Muscle layer of colon (tissue), 2 donors: ENCODE measurements at regions not wholly inside any gene's neighbourhood (a gene's known extent, or its start where the extent isn't known, plus 50 kb on each side); places are given as distances from the start of the nearest gene placed in this dataset.
"Not testable (repeated sequence)": the region's sequence is repeated elsewhere in the genome, so short reads cannot be mapped to it uniquely, and the experiment has no call there.

Experiments used
- H3K27ac ChIP-seq: one replicate; pipeline ENCODE4 v1.7.0; 2013; ENCODE audit warnings: low read depth, mild to moderate bottlenecking, low read length, moderate library complexity
- H3K27me3 ChIP-seq, 2 donors: one replicate each; pipeline ENCODE4 v1.7.0; 2013; ENCODE audit warnings: low read length in 2 of 2, mild to moderate bottlenecking in 2 of 2; ENCODE audit not compliant: insufficient read depth in 2 of 2, control insufficient read depth in 1 of 2
- H3K36me3 ChIP-seq: one replicate; pipeline ENCODE4 v1.7.0; 2013; ENCODE audit warnings: mild to moderate bottlenecking, low read length; ENCODE audit not compliant: insufficient read depth
- H3K4me1 ChIP-seq: one replicate; pipeline ENCODE4 v1.7.0; 2013; ENCODE audit warnings: mild to moderate bottlenecking, low read length; ENCODE audit not compliant: insufficient read depth
- H3K4me3 ChIP-seq, 2 donors: one replicate each; pipeline ENCODE4 v1.7.0; 2013; ENCODE audit warnings: low read length in 2 of 2, low read depth in 1 of 2, mild to moderate bottlenecking in 1 of 2, moderate library complexity in 1 of 2
- H3K9ac ChIP-seq: one replicate; pipeline ENCODE4 v1.7.0; 2013; ENCODE audit warnings: low read length
- H3K9me3 ChIP-seq: one replicate; pipeline ENCODE4 v1.7.0; 2013; ENCODE audit warnings: mild to moderate bottlenecking, low read length
- donor health status: abdominal sarcoma.
- donor health status: Adenocarcinoma of cecum.

DNA sequence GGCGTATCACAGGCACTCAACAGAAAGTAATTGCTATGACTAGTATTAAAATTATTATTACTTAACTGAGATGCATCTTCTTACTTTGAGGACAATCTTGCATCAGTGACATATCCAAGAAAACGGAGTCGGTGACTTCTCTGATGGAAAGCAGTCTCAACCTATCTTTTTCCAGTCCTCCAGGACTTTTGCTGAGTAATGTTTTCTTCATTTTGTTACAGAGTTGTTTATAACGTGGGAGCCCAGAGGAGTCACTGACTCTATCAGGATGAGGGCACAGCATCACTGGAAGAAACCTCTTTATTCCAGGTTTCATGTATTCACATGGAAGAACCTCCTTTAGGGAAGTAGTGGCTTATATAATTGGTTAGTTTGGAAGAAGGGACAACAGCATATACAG, 51.5 kb upstream of the MELK start:
- no peaks in the 10 kb centered on the region for H3K36me3 ChIP-seq
- no peak overlapping the region for H3K9ac ChIP-seq
- no peaks in the 10 kb centered on the region for H3K9me3 ChIP-seq
- no peaks in the 10 kb centered on the region for H3K4me1 ChIP-seq
- no peak overlapping the region for H3K4me3 ChIP-seq
- H3K27me3 ChIP-seq: no peaks in the 10 kb centered on the region
- H3K27ac ChIP-seq: no peak overlapping the region

DNA sequence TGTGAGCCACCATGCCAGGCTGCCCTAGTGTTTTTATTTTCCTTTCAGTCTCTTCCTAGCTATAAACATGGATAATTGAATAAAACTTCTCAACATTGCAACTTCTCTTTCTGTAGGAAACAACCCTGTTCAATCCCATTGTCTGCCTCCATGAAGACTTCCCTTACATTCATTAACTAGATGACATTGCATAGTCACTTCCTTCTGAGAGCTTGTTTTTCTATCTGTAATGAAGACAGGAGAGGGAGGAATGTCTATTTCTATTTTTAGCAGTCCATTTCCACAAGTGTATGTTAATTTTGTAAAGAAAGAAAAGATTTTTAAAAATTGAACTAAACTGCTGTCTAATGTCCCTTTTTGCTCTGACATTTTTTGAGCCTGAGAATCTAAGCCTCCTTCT, 55.6 kb upstream of the MELK start:
- no peak overlapping the region for H3K27ac ChIP-seq
- H3K9ac ChIP-seq: no peak overlapping the region
- H3K4me3 ChIP-seq: no peak overlapping the region
- H3K4me1 ChIP-seq: no peaks in the 10 kb centered on the region
- no peaks in the 10 kb centered on the region for H3K9me3 ChIP-seq
- H3K36me3 ChIP-seq: no peaks in the 10 kb centered on the region
- no peaks in the 10 kb centered on the region for H3K27me3 ChIP-seq

DNA sequence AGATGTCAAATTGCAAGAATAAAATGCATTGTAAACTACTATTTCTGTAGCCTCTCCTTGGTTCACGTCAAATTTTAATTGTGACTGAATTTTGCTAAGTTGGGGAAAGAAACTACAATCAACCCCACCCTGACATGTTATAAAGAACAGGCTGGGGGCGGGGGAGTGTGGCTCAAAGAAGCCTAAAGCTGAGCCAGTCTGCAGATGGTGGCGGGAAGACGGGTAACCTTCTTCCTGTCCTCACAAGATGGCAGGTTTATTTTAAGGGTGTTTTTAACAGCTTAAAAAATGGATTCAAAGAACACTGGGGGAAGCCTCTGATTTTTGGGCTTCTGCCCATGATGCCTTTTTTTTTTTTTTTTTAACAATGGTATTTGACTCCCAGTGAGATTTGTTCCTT, 68.5 kb upstream of the MELK start:
- no peak overlapping the region for H3K27ac ChIP-seq

DNA sequence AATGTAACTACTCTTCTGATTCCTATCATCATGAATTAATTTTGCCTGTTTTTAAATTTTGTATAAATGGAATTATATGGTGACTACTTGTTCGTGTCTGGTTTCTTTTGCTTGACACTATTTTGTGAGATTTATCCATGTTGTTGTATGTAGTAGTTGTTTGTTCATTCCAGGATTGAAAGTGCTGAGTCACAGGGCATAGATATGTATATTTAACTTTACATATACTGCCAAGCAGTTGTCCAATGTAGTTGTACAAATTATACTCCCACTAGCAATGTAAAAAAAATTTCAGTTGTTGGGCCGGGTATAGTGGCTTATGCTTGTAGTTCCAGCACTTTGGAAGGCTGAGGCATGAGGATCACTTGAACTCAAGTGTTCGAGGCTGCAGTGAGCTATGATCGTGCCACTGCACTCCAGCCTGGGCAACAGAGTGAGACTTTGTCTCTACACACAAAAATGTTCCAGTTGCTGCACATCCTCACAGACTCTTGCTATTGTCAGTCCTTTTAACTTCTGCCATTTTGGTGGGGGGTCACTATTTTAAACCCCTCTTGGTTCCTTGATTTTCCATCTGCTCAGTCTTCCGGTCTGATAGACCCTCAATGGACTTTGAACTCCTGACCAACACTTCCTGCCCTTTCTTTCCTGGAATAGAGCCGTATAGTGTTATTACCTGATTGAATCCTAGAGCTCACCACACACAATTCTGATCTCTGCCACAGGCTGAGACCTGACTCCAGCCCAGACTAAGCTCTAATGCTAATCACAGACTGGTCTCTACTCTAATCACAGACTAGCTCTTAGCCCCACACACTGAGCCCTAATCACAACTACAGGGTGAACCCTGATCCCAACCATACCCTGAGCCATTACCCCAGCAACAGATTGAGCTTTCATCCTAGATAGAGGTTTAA, 69.3 kb upstream of the MELK start:
- H3K9ac ChIP-seq: no peak overlapping the region
- H3K27ac ChIP-seq: no peak overlapping the region
- H3K27me3 ChIP-seq: no peaks in the 10 kb centered on the region
- H3K4me3 ChIP-seq: no peak overlapping the region
- no peaks in the 10 kb centered on the region for H3K36me3 ChIP-seq
- no peaks in the 10 kb centered on the region for H3K4me1 ChIP-seq
- no peaks in the 10 kb centered on the region for H3K9me3 ChIP-seq

More for the DNA sequence above, 68.5 kb upstream of the MELK start:
- no peaks in the 10 kb centered on the region for H3K27me3 ChIP-seq
- H3K36me3 ChIP-seq: no peaks in the 10 kb centered on the region
- no peaks in the 10 kb centered on the region for H3K4me1 ChIP-seq
- H3K4me3 ChIP-seq: no peak overlapping the region
- no peak overlapping the region for H3K9ac ChIP-seq
- no peaks in the 10 kb centered on the region for H3K9me3 ChIP-seq

DNA sequence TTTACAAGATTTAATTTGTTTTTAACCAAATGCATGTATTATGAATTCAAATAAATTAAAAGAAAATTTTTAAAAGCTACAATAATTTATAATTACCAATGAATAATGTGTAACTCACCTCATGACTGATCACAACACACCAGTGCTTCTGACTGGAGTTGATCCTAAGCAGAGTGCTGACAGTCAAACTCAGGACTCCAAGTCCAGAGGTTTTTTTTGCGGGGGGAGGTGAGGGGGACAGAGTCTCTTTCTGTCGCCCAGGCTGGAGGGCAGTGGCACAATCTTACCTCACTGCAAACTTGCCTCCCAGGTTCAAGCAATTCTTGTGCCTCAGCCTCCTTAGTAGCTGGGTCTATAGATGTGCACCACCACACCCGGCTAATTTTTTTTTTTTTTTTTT, 71.0 kb upstream of the MELK start:
- no peaks in the 10 kb centered on the region for H3K9me3 ChIP-seq
- H3K9ac ChIP-seq: no peak overlapping the region
- H3K4me3 ChIP-seq: no peak overlapping the region

DNA sequence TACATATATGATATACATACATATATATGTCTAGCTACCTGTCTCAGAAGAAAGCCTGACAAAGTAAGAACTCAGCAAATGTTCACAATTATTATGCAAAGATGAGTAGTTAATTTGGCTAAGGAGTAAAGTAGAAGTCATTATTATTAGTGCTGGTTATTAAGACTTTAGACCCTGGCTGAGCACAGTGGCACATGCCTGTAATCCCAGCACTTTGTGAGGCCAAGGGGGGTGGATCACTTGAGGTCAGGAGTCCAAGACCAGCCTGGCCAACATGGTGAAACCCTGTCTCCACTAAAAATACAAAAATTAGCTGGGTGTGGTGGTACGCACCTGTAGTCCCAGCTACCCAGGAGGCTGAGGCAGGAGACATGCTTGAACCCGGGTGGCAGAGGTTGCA, 71.8 kb upstream of the MELK start:
- not testable (repeated sequence) for H3K36me3 ChIP-seq, H3K27ac ChIP-seq, H3K4me3 ChIP-seq, H3K4me1 ChIP-seq, H3K27me3 ChIP-seq, H3K9ac ChIP-seq, H3K9me3 ChIP-seq

More for the DNA sequence above, 71.0 kb upstream of the MELK start:
- no peaks in the 10 kb centered on the region for H3K27me3 ChIP-seq
- H3K4me1 ChIP-seq: no peaks in the 10 kb centered on the region
- H3K27ac ChIP-seq: no peak overlapping the region
- H3K36me3 ChIP-seq: no peaks in the 10 kb centered on the region

DNA sequence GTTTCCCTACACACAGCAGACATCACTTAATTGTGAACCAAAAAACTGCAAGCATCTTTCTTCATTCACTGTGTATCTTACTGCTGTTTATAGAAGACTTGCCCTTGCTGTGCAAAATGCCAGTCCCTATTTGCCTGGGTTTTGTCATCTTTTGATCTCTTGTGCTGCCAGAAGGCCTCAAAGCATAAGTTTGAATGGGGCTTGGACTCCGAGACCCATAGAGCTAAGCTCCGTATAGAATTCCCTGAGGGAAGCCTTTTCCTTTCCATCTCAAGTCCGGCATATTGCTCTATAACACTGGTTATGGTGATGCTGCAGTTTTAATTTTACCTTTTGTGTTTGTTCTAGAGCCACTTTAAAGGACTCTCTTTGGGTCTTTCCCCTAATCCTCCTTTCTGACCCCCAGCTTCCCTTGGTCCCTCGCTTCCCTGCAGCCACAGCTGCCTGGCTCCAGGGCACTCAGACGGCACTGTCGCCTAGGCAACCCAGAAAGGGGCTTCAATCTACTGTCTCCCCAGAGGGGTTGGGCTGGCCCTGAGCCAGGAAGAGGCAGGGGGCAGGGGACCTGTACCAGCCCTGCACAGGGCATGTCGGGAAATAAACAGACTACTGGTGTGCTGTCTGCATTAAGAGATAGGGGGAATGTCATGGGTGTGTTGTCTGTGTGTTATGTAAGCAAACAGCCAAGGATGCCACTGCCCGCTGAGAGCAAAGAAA, 73.4 kb upstream of the MELK start:
- Histone ChIP-seq H3K27me3 (no peaks in the 10 kb centered on the region), H3K4me1 (no peaks in the 10 kb centered on the region), H3K27ac (no peak overlapping the region), H3K36me3 (no peaks in the 10 kb centered on the region), H3K4me3 (no peak overlapping the region), H3K9ac (no peak overlapping the region), H3K9me3 (no peaks in the 10 kb centered on the region)

DNA sequence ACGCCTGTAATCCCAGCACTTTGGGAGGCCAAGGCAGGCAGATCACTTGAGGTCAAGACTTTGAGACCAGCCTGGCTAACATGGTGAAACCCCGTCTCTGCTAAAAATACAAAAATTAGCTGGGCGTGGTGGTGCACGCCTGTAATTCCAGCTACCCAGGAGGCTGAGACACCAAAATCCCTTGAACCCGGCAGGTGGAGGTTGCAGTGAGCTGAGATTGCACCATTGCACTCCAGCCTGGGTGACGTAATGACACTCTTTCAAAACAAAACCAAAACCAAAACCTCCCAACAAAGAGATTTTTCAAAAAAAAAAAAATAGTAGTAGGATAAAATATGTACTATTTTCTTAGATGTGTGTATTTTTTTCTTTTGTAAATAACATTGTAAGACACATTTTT, 79.1 kb upstream of the MELK start:
- H3K4me1 ChIP-seq, H3K9ac ChIP-seq, H3K27ac ChIP-seq, H3K4me3 ChIP-seq, H3K9me3 ChIP-seq, H3K27me3 ChIP-seq, H3K36me3 ChIP-seq: not testable (repeated sequence)

DNA sequence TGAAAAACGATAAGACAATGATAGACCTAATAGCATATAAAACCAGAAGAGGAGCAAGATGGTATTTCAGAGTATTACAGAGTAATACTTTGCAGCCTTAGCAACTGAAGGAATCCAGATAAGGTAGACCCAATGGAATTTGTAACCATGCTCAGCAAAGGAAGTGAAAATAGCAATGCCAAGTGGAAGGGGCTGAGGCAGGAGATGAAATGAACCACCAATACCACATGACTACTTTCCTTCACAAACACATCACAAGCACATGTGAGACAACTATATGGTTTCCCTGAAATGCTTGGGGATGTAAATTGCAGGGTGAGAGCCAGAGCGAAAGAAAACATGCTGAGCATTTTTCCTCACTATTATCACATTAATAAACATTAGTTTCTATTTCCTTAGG, 79.8 kb upstream of the MELK start:
- Histone ChIP-seq H3K27ac (no peak overlapping the region), H3K27me3 (no peaks in the 10 kb centered on the region), H3K9me3 (no peaks in the 10 kb centered on the region), H3K36me3 (no peaks in the 10 kb centered on the region), H3K4me3 (no peak overlapping the region), H3K9ac (no peak overlapping the region), H3K4me1 (peaks cover 14% of the 10 kb centered on the region)

DNA sequence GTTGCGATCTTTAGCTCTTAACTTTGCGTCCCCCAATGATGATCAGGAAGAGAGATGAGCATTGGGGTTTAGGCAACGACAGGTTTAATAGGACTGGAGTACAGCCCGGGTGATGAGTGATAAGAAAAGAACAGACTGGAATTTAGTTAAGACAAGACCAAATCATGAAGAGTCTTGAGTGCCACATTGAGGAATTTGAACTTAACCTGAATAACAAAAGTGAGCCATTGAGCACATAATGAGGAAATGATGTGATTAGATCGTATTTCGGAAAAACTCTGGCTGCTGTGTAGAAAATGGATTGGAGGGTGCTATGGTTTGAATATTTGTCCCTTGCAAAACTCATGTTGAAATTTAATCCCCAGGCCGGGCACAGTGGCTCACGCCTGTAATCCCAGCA, 83.2 kb upstream of the MELK start:
- Histone ChIP-seq H3K36me3 (no peaks in the 10 kb centered on the region), H3K9ac (no peak overlapping the region), H3K9me3 (no peaks in the 10 kb centered on the region), H3K4me3 (no peak overlapping the region), H3K4me1 (peaks cover 25% of the 10 kb centered on the region), H3K27me3 (no peaks in the 10 kb centered on the region), H3K27ac (no peak overlapping the region)

DNA sequence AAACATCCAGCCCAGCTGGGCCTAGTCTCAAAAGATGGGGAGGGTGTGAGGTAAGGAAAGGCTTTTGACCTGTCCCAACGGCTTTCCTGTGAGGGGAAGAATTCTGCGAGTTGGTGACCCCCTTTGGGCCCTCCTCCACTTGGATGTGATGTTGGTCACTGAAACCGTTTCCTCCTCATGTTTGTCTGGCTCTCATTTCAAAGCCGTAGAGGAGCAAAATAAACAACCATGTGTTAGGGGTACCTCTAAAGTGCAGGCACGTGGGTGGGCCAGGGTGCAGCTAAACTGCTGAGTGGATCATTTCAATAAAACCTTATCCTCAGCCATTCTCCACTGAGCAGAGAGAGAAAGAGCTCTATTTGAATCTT, 84.3 kb upstream of the MELK start:
- Histone ChIP-seq H3K9me3 (no peaks in the 10 kb centered on the region), H3K36me3 (no peaks in the 10 kb centered on the region), H3K9ac (peak overlapping the region; percentile 96), H3K4me3 (peak overlapping the region; percentile 62 to 75), H3K4me1 (peaks cover 25% of the 10 kb centered on the region), H3K27ac (peak overlapping the region; percentile 97), H3K27me3 (no peaks in the 10 kb centered on the region)
